ENCODE measurements at regions not wholly inside any gene's neighbourhood (a gene's known extent, or its start where the extent isn't known, plus 50 kb on each side); places are given as distances from the start of the nearest gene placed in this dataset.
"Not testable (repeated sequence)": the region's sequence is repeated elsewhere in the genome, so short reads cannot be mapped to it uniquely, and the experiment has no call there.

- H3K27me3 ChIP-seq (replicated peaks; ENCODE audit: control insufficient read depth, insufficient read depth, low read length); H3K9ac ChIP-seq (ENCODE audit: low read length); DNase-seq (ENCODE audit: low read depth); H3K9me3 ChIP-seq (ENCODE audit: control insufficient read depth, low read length); H3K4me3 ChIP-seq (ENCODE audit: low read length); H3K4me1 ChIP-seq (ENCODE audit: control insufficient read depth, insufficient read depth, low read length); H3K36me3 ChIP-seq (ENCODE audit: control insufficient read depth, insufficient read depth, low read length, severe bottlenecking): not testable (repeated sequence)
These were observed 287.9 kb upstream of the FZD8 start for GRCh38 chr10:35929962-35930361.

GRCh38 chr10:35928748-35929147, 286.7 kb upstream of the FZD8 start:
- no peaks in the 10 kb centered on the region for H3K27me3 ChIP-seq (replicated peaks; ENCODE audit: control insufficient read depth, insufficient read depth, low read length)
- no peak for DNase-seq (ENCODE audit: low read depth)
- H3K4me1 ChIP-seq (ENCODE audit: control insufficient read depth, insufficient read depth, low read length), result peaks cover 6% of the 10 kb centered on the region

GRCh38 chr10:35927990-35928488, 285.9 kb upstream of the FZD8 start:
- Histone ChIP-seq H3K9me3 (ENCODE audit: control insufficient read depth, low read length) (no peaks in the 10 kb centered on the region), H3K27me3 (replicated peaks; ENCODE audit: control insufficient read depth, insufficient read depth, low read length) (no peaks in the 10 kb centered on the region), H3K36me3 (ENCODE audit: control insufficient read depth, insufficient read depth, low read length, severe bottlenecking) (no peaks in the 10 kb centered on the region), H3K4me3 (ENCODE audit: low read length) (no peak overlapping the region), H3K4me1 (ENCODE audit: control insufficient read depth, insufficient read depth, low read length) (peaks cover 6% of the 10 kb centered on the region), H3K9ac (ENCODE audit: low read length) (no peak overlapping the region)
- DNase-seq (ENCODE audit: low read depth), result no peak

More at GRCh38 chr10:35928748-35929147, 286.7 kb upstream of the FZD8 start:
- Histone ChIP-seq H3K9ac (ENCODE audit: low read length) (no peak overlapping the region), H3K9me3 (ENCODE audit: control insufficient read depth, low read length) (no peaks in the 10 kb centered on the region), H3K4me3 (ENCODE audit: low read length) (no peak overlapping the region), H3K36me3 (ENCODE audit: control insufficient read depth, insufficient read depth, low read length, severe bottlenecking) (no peaks in the 10 kb centered on the region)

DNA sequence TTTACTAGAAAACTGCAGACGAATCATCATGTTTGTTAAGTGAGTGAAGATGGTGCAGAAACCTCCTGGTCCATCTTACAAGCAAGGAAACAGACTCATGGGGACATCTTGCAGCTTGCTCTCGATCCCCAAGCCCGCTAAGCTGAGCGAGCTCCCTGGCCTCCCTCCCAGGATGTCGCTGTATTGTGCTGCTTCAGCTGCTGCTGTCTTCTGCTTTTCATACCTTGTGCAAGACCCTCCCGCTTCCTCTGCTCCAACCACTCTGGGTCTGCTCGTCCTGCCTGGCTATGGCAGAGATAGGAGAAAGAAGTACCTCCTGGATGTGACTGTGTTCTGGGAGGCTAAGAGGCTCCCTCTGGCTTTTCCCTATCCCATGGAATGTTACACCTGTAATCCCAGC, 285.2 kb upstream of the FZD8 start:
- no peaks in the 10 kb centered on the region for H3K36me3 ChIP-seq (ENCODE audit: control insufficient read depth, insufficient read depth, low read length, severe bottlenecking)
- no peaks in the 10 kb centered on the region for H3K27me3 ChIP-seq (replicated peaks; ENCODE audit: control insufficient read depth, insufficient read depth, low read length)
- H3K4me3 ChIP-seq (ENCODE audit: low read length), result no peak overlapping the region
- no peaks in the 10 kb centered on the region for H3K9me3 ChIP-seq (ENCODE audit: control insufficient read depth, low read length)
- no peak overlapping the region for H3K9ac ChIP-seq (ENCODE audit: low read length)
- DNase-seq (ENCODE audit: low read depth), result no peak
- peaks cover 6% of the 10 kb centered on the region for H3K4me1 ChIP-seq (ENCODE audit: control insufficient read depth, insufficient read depth, low read length)

- peak; percentile 41 for DNase-seq (ENCODE audit: low read depth)
- Histone ChIP-seq H3K9me3 (ENCODE audit: control insufficient read depth, low read length) (no peaks in the 10 kb centered on the region), H3K4me3 (ENCODE audit: low read length) (no peak overlapping the region), H3K27me3 (replicated peaks; ENCODE audit: control insufficient read depth, insufficient read depth, low read length) (no peaks in the 10 kb centered on the region), H3K36me3 (ENCODE audit: control insufficient read depth, insufficient read depth, low read length, severe bottlenecking) (no peaks in the 10 kb centered on the region), H3K4me1 (ENCODE audit: control insufficient read depth, insufficient read depth, low read length) (peaks cover 6% of the 10 kb centered on the region), H3K9ac (ENCODE audit: low read length) (no peak overlapping the region)
These were observed 284.8 kb upstream of the FZD8 start for GRCh38 chr10:35926846-35927245.

- no peaks in the 10 kb centered on the region for H3K36me3 ChIP-seq (ENCODE audit: control insufficient read depth, insufficient read depth, low read length, severe bottlenecking)
- H3K9me3 ChIP-seq (ENCODE audit: control insufficient read depth, low read length), result no peaks in the 10 kb centered on the region
- H3K9ac ChIP-seq (ENCODE audit: low read length), result no peak overlapping the region
- H3K4me1 ChIP-seq (ENCODE audit: control insufficient read depth, insufficient read depth, low read length), result peaks cover 6% of the 10 kb centered on the region
- DNase-seq (ENCODE audit: low read depth), result peak; percentile 27
- H3K27me3 ChIP-seq (replicated peaks; ENCODE audit: control insufficient read depth, insufficient read depth, low read length), result no peaks in the 10 kb centered on the region
- H3K4me3 ChIP-seq (ENCODE audit: low read length), result no peak overlapping the region
These were observed 283.4 kb upstream of the FZD8 start for GRCh38 chr10:35925493-35925892.

DNA sequence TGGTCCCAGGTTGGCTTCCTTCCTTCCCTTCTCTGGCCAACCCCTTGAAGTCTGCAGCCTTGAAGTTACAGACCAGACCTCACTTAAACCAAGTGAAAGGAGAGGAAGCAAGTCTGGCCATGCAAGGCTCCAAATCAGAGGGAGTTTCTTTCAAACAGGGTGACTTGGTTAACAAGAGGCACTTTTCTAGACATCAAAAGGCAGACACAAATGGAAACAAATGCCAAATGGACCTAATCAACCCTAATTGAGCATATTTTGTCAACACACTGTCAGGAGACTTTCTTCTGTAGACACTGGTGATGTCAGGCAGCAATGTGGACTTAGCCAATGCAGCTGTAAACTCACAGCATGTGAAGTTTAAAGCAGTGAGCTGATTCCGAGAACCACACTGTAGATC, 282.7 kb upstream of the FZD8 start:
- no peak for DNase-seq (ENCODE audit: low read depth)
- Histone ChIP-seq H3K27me3 (replicated peaks; ENCODE audit: control insufficient read depth, insufficient read depth, low read length) (no peaks in the 10 kb centered on the region), H3K9ac (ENCODE audit: low read length) (no peak overlapping the region), H3K4me1 (ENCODE audit: control insufficient read depth, insufficient read depth, low read length) (peaks cover 6% of the 10 kb centered on the region), H3K36me3 (ENCODE audit: control insufficient read depth, insufficient read depth, low read length, severe bottlenecking) (no peaks in the 10 kb centered on the region), H3K9me3 (ENCODE audit: control insufficient read depth, low read length) (no peaks in the 10 kb centered on the region), H3K4me3 (ENCODE audit: low read length) (no peak overlapping the region)

DNA sequence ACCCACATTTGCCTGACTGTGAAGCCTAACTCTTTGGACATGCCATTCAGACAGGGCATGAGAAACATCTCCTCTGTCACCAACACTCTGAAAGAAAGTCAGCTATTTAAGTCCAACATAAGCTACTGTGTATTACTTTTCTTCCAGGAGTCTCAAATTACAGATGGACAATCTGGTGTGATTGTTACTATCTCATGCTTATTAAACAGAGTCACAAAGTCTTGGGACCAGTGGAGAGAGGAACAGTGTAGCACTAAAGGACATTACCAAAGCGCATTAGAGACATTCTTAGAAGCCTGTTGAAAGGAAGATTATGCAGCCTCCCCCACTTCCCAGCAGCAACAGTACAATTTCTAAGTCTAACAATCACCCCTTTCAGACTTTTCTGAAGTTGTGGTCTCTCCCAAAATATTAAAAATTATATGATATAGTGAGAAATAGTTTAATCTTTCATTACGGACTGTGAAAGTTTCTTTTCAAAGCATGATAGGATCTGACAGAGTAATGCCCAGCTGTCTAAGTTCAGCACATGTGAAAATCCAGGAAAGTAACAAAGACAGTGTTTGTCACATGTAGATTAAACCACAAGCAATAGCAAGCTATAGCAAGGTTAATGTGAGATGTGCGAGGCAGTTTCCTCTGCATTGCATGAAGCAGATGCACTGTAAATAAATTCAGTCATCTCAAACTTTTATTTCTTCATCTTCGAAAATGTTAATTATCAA, 280.9 kb upstream of the FZD8 start:
- Histone ChIP-seq H3K4me3 (ENCODE audit: low read length) (no peak overlapping the region), H3K9ac (ENCODE audit: low read length) (no peak overlapping the region), H3K4me1 (ENCODE audit: control insufficient read depth, insufficient read depth, low read length) (peaks cover 6% of the 10 kb centered on the region), H3K36me3 (ENCODE audit: control insufficient read depth, insufficient read depth, low read length, severe bottlenecking) (no peaks in the 10 kb centered on the region), H3K9me3 (ENCODE audit: control insufficient read depth, low read length) (no peaks in the 10 kb centered on the region), H3K27me3 (replicated peaks; ENCODE audit: control insufficient read depth, insufficient read depth, low read length) (no peaks in the 10 kb centered on the region)
- DNase-seq (ENCODE audit: low read depth), result no peak

- Histone ChIP-seq H3K9me3 (ENCODE audit: control insufficient read depth, low read length) (no peaks in the 10 kb centered on the region), H3K4me1 (ENCODE audit: control insufficient read depth, insufficient read depth, low read length) (peaks cover 6% of the 10 kb centered on the region), H3K9ac (ENCODE audit: low read length) (no peak overlapping the region)
These were observed 279.8 kb upstream of the FZD8 start for GRCh38 chr10:35921866-35922350.

GRCh38 chr10:35916791-35917190, 274.7 kb upstream of the FZD8 start:
- Histone ChIP-seq H3K9me3 (ENCODE audit: control insufficient read depth, low read length) (no peaks in the 10 kb centered on the region), H3K4me3 (ENCODE audit: low read length) (no peak overlapping the region), H3K27me3 (replicated peaks; ENCODE audit: control insufficient read depth, insufficient read depth, low read length) (no peaks in the 10 kb centered on the region), H3K9ac (ENCODE audit: low read length) (no peak overlapping the region), H3K36me3 (ENCODE audit: control insufficient read depth, insufficient read depth, low read length, severe bottlenecking) (no peaks in the 10 kb centered on the region), H3K4me1 (ENCODE audit: control insufficient read depth, insufficient read depth, low read length) (peaks cover 20% of the 10 kb centered on the region)
- DNase-seq (ENCODE audit: low read depth), result no peak

More at GRCh38 chr10:35921866-35922350, 279.8 kb upstream of the FZD8 start:
- Histone ChIP-seq H3K4me3 (ENCODE audit: low read length) (no peak overlapping the region), H3K36me3 (ENCODE audit: control insufficient read depth, insufficient read depth, low read length, severe bottlenecking) (no peaks in the 10 kb centered on the region), H3K27me3 (replicated peaks; ENCODE audit: control insufficient read depth, insufficient read depth, low read length) (no peaks in the 10 kb centered on the region)
- no peak for DNase-seq (ENCODE audit: low read depth)

DNA sequence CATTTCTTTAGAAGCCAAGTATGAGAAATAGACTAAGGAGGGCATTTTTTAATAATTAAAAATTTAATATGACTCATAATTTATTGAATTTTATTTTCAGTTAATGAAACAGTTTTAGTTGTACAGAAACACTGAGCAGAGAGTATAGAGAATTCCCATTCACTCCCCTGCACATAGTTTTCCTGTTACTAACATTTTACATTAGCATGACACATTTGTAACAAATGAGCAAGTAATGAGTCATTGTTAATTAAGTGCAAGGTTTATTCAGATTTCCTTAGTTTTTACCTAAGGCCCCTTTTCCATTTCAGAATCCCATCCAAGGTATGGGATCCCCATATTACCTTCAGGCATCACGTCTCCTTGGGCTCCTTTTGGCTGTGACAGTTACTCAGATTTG, 271.5 kb upstream of the FZD8 start:
- DNase-seq (ENCODE audit: low read depth), result peak; percentile 34
- Histone ChIP-seq H3K4me3 (ENCODE audit: low read length) (peak overlapping the region; percentile 53), H3K4me1 (ENCODE audit: control insufficient read depth, insufficient read depth, low read length) (peaks cover 27% of the 10 kb centered on the region), H3K9ac (ENCODE audit: low read length) (no peak overlapping the region), H3K9me3 (ENCODE audit: control insufficient read depth, low read length) (no peaks in the 10 kb centered on the region), H3K36me3 (ENCODE audit: control insufficient read depth, insufficient read depth, low read length, severe bottlenecking) (no peaks in the 10 kb centered on the region), H3K27me3 (replicated peaks; ENCODE audit: control insufficient read depth, insufficient read depth, low read length) (no peaks in the 10 kb centered on the region)

All from adipocyte (in vitro differentiated cells).